ENCODE measurements at regions not wholly inside any gene's neighbourhood (a gene's known extent, or its start where the extent isn't known, plus 50 kb on each side); places are given as distances from the start of the nearest gene placed in this dataset.

DNA sequence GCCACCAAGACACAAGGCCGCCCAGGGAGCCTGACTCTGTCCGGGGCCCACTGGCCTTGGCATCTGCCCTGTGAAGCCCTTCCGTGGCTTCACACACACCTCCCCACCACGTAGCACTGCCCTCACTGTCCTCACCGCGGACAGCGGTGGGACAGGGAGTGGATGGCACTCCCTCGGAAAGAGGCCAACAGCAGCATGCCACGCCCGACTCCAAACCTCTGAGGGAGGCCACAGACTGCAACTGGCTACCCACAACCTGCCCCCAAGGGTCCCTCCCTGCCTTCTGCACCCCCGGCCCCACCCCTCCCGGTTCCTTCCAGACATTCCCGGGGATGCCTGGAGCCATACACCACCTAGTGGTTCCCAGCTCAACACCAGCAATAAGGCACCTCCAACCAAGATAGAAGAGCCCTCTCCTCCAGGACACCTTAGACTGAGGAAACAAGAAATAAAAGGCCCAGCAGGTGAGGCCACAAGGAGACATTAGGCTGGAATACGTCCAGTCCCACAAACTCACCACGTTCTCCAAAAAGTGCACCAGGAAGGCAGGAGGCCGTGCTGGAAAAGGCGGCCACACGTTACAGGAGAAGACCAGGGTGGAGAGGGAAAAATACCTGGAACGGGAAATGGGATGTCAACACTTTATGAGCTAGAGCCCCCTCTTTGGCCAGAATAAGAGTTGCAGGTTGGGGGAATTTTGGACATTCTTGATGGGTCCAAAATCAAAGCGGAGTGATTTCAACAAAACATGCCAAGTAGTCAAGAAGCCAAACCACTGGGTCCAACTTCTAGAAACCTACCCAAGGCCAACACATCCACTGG, 310.0 kb downstream of the SOX9 start:
- DNase-seq, result no peak

DNA sequence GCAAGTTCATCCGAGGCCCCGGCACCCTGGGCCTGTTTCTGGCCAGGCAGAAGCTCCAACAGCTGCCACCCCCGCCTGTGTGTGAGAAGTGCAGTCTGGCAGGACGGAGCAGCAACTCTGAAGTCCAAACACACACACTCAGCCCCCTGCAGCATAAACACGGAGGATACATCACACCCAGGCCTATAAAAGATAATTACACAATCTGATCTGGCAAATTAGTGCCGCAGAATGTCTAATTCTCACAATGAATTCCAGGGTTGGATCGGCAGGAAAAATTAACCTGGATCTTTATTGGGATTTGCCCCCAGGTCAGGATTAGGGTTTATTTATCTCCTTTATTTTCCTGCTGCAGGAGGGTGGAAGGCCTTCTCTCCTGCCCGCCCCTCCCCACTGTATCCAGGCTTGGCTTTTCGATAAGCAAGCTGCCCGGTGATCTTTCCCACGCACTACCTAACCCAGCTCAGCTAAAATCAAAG, 311.4 kb downstream of the SOX9 start:
- no peak for DNase-seq

DNA sequence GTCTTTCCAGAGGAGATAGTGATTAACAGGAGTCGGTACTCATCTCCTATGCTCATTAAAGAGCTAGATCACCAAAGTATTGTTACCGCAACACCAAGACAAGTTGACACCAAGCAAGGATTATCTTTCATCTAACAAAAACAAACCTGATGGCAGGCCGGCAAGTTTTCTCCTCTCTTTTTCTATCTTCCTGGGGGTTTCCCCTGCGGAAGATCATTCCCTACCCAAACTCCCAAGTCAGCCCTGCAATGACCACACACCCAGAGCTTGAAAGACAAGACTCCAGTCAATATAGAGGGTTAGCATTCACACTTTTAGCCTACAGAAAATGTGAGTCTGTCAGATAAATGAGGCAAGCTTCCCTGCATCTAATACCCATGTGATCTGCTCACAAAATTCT, 312.1 kb downstream of the SOX9 start:
- DNase-seq, result no peak

DNA sequence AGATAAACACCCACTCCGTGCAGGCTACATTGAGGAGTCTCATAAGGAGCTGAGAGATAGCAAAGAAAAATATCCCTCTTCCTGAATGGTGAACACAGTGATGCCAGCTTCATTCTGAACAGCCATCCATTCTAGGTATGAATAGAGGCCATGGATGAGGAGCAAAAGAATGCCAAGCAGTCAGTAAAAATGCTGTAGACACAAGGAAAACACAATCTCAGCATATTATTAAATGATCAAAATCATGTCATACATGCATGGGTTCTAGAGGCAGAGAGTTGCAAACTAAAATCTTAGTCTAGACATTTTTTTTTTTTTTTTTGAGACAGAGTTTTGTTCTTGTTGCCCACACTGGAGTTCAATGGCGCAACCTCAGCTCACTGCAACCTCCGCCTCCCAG, 313.0 kb downstream of the SOX9 start:
- no peak for DNase-seq

DNA sequence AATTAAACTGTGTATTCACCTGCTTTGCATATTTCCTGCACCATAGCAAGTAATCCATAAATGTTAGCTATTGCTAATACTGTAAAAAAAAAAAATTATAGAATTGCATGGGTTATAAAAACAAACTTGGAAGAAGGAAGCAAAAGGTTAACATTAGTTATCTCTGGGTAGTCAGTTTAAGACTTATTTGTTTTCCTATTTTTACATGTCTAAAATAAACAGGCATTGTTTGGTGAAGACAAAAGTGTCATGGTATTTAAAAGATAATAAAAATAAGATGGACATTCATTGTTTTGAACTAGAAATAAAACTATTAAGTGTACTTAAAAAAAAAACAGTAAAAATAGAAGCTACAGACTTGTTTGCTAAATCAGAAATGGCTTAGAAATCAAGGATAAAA, 313.8 kb downstream of the SOX9 start:
- DNase-seq, result no peak

DNA sequence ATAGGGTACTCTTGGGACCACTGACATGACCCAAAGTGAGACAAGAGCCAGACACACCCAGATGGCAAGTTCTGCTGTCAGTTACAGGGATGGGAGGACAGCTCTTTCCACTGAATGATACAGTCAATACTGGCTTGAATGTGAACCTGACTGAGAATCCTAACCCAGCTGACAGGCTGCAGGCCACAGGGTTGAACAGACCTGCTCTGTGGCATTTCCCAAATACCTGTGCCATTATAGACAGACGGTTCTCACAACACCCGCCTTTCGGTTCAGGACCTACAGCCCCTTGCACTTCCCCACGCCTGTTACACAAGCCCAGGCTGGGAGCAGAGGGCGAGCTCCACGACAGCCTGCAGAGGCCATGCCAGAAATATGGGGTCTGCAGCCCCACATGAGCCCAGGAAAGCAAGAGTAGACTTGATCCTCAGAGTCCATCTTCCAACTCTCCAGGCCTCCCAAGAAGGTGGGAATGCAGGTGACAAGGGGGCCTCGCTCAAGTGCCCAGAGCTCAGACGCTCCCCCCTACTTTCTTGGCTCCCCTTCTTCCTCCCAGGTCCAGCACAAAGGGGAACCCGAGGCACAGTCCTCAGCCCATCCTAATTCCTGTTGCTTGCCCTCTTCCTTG, 314.3 kb downstream of the SOX9 start:
- no peak for DNase-seq

DNA sequence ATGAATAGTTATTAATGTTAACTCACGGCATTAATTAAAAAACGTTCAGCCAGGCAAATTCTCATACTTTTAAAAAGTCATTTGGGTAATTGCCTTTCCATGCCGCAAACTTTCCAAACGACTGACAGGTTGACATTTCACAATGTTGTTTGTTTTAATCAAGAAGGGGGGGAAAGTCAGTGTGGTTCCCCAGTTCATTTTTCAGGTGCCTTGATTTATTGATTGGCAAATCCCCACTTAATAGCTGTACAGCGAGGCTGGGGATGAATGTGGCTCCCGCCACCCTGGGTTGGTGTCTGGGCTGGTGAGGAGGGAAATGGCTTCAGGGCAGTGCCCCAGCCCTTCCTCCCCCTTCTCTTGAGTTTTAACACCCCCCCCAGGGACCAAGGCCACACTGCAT, 318.0 kb downstream of the SOX9 start:
- no peak for DNase-seq

DNA sequence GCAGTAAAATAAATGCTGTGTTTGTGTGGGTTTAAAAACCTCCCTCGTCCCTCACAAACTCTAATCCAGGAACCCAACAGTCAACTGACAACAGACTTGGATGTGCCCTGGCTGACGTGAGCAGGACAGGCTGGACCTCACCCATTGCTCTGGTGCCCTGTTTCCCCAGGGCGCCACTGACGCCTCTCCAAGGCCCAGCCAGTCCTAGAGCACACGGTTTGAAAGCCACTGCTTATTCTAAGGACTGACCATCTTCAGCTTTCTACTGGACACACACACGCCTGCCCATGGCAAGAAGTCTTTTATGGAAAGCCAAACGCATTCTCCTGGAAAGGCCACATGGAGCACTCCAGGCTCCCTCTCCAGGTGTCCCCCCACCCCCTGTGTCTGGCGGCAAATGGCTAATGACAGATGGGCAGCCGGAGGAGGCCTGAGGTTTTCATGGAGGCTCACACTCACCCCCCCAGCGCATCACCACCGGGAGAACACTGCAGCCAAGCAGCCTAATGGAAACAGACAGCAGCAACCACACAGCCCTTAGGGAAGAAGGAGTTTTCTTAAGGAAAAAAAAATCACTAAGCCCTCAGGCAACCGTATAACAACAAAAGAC, 319.2 kb downstream of the SOX9 start:
- DNase-seq, result no peak

DNA sequence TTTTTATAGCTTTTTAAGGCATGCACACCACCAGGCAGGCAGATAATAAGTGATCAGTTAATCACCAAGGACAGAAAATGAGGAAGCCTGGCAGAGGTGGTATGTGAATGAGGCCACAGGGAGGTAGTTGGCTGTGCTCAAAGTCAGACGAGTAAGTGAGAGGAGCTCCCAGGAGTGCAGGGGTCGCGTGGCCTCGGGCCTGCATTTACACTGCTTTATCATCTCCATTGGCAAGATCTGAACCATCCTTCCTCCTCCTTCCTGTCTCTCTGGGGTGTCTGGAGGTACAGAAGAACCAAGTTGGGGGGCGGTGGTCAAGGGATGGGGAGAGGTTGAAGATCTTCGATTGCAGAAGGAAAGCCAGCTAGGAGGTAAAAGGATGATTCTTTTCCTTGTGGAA, 320.1 kb downstream of the SOX9 start:
- DNase-seq, result no peak

DNA sequence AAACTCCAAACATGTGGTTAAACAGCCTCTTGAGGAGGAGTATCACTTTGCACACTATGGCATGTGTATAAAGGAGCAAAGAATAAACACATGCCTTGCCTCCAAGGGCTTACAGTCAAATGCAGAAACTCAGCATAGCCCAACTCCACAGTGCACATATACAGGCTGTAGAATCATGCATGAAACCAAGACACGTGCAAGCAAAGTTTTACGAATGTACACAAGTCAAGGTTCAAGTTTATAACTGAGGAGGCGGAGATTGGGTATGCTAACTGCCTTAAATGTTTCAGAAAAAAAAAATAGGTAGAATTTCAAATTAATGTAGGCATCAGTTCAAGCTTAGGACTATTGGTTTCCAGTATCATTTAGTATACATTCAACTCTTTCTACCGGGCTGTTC, 321.1 kb downstream of the SOX9 start:
- no peak for DNase-seq

DNA sequence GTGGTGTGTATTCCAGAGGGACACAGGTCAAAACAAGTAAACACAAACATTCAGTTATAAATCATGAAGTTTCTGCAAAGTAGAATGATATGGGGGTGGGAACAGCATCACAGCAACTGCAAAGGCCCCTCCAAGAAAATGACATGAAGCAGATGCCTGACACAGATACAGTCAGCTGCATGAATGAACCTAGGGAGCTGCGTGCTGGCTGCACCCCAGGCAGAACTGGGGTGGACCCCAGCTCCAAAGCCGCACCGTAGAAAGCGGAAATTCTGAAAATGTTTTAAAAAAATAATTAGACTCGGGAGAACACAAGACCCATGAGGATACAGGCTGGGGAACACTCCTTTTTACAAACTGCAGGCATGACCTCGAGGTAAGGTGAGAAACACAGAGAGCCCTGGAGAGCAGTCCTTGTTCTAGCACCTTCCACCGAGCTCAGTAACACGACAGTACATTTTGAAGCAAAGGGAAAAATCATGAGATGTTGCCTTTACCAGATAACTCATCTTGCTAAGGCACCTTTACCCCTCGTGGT, 323.8 kb downstream of the SOX9 start:
- DNase-seq, result no peak

DNA sequence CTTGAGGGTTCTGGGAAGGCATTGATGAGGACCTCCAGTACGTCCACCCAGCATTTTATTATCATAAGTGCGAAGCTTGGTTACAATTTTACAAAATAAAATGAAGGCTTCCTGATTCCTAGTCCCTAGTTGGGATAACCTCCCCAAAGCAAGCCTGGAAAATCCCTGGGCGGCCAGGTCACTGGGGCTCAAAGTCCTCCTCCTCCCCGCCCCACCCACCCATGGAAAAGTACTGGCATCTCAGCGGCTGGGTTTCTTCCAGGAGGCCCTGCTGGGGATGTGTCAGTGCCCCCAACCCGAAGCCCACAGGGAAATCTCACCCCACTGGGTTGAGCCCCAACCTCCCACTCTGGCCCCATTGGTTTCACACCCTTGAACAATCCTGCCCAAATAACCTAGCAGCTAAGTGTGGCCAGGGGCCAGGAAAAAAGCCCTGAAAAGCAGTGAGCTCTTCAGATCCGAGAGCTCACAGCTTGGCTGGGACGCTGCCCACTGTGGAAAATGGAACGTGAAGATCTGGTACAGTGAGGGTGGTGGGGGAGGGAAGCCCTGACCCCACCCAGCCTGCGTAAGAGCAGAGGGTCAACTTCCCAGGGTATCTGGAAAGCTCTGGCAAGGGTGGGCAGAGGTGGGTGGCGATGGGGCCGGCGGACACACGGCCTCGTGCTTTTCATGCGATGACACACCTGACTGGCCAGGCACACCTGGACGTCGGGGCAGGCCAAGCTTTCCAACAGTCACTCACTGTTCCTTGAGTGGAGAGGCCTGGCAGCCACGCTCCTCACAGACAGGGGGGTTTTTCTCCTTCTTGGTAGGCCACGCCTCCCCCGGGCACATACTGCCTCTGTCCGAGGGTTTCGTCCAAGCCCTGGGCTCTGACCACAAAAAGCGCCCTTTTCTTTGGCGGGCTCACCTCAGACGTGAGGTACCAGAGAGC, 324.5 kb downstream of the SOX9 start:
- no peak for DNase-seq

DNA sequence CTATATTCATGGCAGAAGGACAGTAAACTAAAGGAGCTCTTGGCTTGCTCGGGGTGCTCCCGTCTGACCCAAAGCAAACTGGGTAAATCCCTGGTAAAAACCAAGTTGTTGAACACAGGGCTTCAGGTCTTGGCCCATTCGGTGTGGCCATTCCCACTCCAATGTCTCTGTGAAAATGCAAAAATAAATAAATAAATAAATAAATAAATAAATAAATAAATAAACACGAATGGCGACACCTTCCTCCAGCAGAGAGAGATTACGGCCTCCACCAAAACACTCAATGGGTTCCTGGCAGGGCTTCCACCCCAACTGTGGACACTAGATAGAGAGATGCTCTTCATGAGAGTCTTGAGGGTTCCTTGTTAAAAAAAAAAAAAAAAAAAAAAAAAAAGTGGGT, 325.3 kb downstream of the SOX9 start:
- no peak for DNase-seq

DNA sequence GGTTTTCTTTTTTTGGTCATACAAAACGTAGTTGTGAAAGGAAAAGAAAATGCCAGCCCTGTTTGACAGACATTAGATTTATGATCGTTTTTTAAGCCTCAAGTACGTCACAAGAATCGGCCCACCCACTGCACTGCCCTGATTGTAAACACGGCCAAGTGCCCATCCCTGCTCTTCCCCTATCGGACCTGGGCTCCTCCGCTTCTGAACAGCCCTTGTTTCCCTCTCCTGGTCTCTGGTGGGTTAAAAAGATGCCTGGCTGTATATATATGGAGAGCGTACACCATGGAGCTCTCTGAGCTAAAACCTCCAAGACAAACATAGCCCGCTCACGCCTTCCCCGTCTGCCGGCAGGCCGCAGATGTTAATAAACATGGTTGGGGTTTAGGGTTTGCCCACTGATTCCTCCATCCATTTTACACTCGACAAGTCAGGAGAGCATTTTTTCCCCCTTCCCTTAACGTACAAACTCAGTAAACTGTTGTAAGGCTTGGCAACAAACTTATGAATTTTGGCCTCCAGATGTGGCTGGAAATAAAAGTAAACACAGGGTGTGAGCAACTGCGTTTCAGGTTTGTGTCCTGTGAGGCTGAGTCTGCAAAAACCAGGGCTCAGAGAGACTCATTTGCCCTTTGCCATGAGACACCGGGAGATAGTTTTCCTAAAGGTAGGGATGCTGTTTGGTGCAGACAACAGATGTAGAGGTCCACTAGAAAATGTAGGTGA, 325.9 kb downstream of the SOX9 start:
- no peak for DNase-seq

DNA sequence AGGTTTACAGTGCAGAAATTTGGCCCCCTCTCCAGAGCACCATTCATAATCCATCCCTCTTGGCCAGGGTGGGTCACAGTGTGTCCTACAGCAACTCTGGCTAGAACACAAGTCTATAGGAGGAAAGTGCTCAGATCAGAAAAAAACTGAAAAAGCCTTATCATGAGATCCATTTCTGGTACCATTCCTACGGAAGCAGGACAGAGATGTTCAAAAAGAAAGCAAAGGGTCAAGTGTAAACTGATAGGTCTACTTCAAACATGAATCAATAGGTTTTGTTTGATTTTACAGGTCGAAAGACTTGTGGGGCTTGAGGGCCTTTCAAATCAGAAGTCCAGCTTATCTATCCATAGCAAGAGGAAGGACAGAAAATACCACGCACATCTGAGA, 326.4 kb downstream of the SOX9 start:
- no peak for DNase-seq

DNA sequence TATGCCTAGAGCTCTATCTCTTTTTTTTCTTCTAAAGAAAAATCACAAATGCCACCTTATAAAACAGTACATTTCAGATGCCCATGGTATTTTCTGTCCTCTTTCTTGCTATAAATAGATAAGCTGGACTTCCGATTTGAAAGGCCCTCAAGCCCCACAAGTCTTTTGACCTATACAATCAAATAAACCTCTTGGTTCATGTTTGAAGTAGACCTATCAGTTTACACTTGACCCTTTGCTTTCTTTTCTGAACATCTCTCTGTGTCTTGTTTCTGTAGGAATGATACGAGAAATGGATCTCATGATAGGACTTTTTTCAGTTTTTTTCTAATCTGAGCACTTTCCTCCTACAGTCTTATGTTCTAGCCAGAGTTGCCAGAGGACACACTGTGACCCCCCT, 327.2 kb downstream of the SOX9 start:
- DNase-seq, result no peak

DNA sequence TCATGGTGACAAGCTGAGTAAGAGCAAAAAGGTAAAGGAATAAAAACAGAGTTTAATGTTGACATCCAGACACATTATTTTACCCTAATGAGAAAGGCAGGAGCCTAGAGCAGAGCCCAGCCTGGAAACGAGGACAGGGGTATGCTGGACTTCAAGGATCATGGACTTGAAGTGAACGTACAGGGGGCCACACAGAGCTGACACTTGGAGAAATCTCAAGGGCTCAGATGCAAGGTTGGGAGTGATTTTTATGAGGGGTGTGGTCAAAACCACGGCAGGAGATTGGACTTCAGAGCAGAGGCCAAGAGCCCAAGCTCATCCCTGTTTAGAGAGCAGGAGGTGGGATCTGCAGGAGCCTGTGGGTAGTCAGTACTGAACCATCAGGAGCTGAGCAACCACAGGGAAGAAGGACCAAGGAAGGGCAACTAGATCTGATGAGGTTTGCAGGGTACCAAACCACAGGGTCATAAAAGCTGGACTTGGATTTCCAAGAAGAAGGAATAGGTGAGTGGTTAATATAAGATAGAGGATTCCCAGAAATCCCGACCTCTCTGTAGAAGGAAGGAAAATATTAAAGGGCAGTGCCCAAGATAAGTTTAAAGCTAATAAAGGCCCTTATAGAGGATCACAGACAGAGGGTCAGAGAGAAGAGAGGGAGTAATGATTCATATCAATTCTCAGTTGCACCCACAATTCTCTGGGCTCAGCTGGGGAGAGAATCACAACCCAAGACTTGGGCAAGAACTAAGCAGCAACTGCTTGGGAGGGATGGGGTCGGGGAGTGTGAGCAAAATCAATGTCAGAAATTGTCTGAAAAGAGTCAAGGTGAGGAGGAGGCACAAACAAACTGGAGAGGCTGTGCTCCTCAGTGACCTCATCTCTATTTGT, 331.7 kb downstream of the SOX9 start:
- DNase-seq, result no peak

DNA sequence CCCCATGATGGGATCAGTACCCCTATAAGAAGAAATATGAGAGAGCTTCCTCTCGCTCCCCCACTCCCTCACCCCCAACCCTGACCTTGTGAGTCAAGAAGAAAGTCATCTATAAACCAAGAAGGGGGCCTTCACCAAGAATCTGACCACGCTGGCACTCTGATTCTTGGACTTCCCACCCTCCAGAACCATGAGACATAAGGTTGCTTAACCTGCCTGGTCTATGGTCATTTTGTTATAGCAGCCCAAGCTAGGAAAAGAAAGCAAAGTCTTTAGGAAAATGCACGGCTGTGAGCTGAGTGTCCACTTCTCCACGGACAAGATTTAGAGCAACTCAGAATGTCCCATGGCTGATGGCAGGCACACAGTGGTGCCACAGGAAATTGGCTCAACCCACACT, 333.5 kb downstream of the SOX9 start:
- DNase-seq, result no peak

DNA sequence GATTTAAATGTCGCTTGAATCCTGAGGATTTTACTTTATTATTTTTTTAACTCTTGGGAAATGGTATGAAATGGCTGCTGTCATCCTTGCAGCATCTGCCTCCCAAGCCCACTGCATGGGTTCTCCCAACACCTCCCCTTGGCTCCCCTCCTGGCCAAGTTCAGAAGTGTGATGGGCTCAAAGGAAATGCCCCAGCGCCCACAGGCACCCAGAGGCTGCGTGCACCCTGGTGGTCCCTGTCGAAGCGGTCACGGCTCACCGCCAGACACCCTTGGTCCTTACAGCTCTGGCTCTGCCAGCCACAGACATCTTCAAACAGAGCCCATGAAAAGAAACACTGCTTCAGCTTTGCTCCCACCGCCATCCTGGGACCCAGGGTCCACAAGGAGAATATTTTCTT, 334.7 kb downstream of the SOX9 start:
- DNase-seq, result no peak

DNA sequence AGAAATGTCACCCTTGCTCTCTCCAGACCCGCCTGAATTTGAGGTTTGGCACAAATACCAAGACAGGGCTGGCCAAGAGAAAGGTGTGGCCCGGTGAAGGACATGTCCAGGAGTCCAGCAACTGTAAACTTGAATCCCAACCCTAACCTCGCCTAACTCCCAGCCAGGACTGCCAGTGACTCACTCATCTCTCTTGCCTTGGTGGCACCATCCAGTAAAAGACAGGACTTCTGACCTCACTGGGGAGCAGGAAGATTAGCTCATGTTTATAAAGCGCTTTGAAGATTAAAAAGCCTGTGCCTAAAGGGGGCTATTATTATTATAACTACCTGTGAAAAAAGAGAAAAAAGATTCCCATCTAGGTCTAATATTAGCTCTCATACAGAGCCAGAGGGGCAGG, 335.3 kb downstream of the SOX9 start:
- DNase-seq, result no peak

DNA sequence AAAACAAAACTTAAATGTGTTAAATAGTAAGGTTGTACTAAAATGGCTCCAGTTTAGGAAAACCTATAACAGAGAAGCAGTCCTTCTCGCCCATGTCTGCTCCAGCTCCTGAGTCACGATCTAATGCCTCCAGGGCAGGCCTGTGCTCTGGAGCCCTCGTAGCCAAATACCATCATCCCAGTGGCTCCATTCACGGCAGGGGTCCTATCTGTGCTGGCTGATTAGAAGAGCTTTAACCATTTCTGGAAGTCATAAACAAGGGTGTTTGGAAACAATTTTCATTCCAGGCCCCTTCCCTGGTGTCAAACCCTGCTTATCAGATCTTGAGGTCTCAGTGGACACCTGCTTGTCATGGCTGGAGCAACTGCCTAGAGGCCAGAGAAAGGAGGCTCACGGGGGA, 336.9 kb downstream of the SOX9 start:
- DNase-seq, result no peak
